ENCODE measurements at regions not wholly inside any gene's neighbourhood (a gene's known extent, or its start where the extent isn't known, plus 50 kb on each side); places are given as distances from the start of the nearest gene placed in this dataset.

DNA sequence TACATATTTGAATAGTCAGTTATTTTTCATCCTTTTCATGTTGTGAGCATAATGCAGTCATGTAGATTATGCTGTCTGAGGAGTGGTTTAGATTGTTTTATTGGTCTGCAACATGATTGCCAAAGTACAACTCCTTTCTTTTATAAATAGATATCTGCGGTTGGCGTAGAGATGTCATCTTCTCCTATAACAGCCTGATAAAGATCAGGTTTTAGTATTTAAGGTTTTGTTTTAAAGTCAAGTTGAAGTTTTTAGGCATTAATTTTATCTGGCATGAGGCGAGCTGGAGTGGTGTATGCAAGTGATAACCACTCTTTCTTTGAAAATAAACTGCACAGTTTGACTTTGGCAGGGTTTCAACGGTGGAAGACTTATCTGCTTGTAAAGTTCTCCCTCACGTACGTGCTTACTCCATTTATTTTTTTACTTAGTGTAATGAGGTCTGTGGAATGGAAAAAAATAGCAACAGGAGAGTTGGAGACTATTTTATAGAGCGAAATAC lies 126.3 kb downstream of the FBXO8 start:
- H3K27ac Mint-ChIP-seq, result no peak overlapping the region
- H3K9me3 Mint-ChIP-seq, result no peaks in the 10 kb centered on the region
- H3K4me3 Mint-ChIP-seq, result no peak overlapping the region
- Histone ChIP-seq H3K9me3 (ENCODE audit: control insufficient read depth, insufficient read depth, low read length) (no peaks in the 10 kb centered on the region), H3K4me1 (ENCODE audit: control insufficient read depth, insufficient read depth, low read length) (no peaks in the 10 kb centered on the region), H3K27ac (ENCODE audit: low read length) (no peak overlapping the region), H3K27me3 (ENCODE audit: control insufficient read depth, insufficient read depth, low read length) (peaks cover 2% of the 10 kb centered on the region), H3K36me3 (ENCODE audit: control insufficient read depth, insufficient read depth, low read length) (no peaks in the 10 kb centered on the region), H3K4me3 (ENCODE audit: low read length) (no peak overlapping the region)
- no peaks in the 10 kb centered on the region for H3K4me1 Mint-ChIP-seq
- no peaks in the 10 kb centered on the region for H3K36me3 Mint-ChIP-seq
- H3K27me3 Mint-ChIP-seq (ENCODE audit: low read depth in 2 of 2), result peaks cover 4 to 29% of the 10 kb centered on the region in 2 donors
- intact Hi-C loops (cut with micrococcal nuclease), result no loop called here
- DNase-seq (no peak), ATAC-seq (no peak)
- 62% methylated on average over 2 of the region's 7 CpGs for WGBS (ENCODE audit: insufficient coverage)
- TF ChIP-seq, protein P1, sequence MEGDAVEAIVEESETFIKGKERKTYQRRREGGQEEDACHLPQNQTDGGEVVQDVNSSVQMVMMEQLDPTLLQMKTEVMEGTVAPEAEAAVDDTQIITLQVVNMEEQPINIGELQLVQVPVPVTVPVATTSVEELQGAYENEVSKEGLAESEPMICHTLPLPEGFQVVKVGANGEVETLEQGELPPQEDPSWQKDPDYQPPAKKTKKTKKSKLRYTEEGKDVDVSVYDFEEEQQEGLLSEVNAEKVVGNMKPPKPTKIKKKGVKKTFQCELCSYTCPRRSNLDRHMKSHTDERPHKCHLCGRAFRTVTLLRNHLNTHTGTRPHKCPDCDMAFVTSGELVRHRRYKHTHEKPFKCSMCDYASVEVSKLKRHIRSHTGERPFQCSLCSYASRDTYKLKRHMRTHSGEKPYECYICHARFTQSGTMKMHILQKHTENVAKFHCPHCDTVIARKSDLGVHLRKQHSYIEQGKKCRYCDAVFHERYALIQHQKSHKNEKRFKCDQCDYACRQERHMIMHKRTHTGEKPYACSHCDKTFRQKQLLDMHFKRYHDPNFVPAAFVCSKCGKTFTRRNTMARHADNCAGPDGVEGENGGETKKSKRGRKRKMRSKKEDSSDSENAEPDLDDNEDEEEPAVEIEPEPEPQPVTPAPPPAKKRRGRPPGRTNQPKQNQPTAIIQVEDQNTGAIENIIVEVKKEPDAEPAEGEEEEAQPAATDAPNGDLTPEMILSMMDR (IDR thresholded peaks at IDR 0.05), result no peak

DNA sequence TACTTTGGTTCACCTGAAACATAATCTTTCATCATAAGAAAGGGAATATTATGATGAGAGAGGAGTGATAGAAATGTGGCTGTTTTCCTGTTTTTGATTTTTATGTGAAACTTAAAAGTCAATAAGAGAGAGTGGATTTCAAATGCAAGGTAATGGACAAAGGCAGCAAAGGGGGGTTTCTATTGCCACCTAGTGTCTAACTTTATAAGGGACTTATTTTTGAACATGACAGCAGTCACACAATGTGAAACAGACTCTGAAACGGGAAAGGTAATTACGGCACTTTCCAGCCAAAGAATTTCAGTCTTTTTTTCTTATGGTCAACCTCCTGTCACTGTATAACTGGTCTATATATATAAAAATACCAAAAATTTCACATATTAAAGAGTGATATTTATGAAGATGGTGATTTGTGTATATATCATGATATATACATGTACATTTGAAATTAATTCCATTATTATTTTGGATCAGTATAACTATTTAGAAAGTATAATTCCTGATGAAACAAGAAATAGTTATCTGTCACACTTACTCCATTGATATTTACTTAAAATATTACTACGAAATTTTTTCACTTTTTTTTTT lies 127.1 kb downstream of the FBXO8 start:
- TF ChIP-seq, protein P1 (IDR thresholded peaks at IDR 0.05), result peak; percentile 15
- ATAC-seq, result peak in 1 of 3 donors; percentile 45
- H3K27ac ChIP-seq (ENCODE audit: low read length), result no peak overlapping the region
- 10% methylated on average over 2 of the region's 3 CpGs for WGBS (ENCODE audit: insufficient coverage)
- H3K4me3 ChIP-seq (ENCODE audit: low read length), result no peak overlapping the region
- Mint-ChIP-seq H3K27ac (no peak overlapping the region), H3K4me3 (no peak overlapping the region), H3K4me1 (no peaks in the 10 kb centered on the region), H3K27me3 (ENCODE audit: low read depth in 2 of 2) (peaks cover 4 to 29% of the 10 kb centered on the region in 2 donors), H3K36me3 (no peaks in the 10 kb centered on the region), H3K9me3 (no peaks in the 10 kb centered on the region)
- H3K9me3 ChIP-seq (ENCODE audit: control insufficient read depth, insufficient read depth, low read length), result no peaks in the 10 kb centered on the region
- no peaks in the 10 kb centered on the region for H3K36me3 ChIP-seq (ENCODE audit: control insufficient read depth, insufficient read depth, low read length)
- intact Hi-C loops (cut with micrococcal nuclease), result no loop called here
- H3K4me1 ChIP-seq (ENCODE audit: control insufficient read depth, insufficient read depth, low read length), result no peaks in the 10 kb centered on the region
- H3K27me3 ChIP-seq (ENCODE audit: control insufficient read depth, insufficient read depth, low read length), result peaks cover 2% of the 10 kb centered on the region
- DNase-seq, result peak in 1 of 2 donors; percentile 33

DNA sequence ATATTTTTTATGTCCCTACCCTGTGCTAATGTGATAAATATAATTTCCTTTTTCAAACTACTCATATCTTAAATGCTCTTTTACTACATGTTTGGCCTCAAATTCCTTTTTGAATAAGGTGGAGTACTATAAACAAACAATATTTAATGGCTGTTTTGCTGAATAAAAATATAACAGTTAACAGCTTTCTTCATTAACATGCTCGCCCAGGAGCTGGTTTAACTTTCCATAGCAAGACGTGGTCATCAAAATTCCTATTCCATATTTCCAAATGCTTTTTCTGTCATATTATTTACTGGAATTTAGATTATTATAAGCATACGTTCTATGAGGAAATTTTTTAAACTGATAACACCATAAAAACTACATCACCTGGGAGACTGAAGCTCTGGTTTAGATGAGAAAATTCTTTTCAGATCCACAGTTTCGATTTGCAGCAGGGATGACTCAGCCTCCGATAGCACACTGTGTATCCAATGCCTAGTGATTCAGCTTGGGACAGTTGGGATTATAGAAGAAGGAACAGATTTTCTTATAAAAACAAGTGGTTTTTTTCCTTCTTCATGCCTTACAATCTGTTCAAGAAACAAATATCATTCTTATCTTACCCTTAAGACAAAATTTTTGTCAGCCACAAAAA lies 129.1 kb downstream of the FBXO8 start:
- ATAC-seq (no peak), DNase-seq (no peak)
- TF ChIP-seq, protein P1 (IDR thresholded peaks at IDR 0.05), result no peak
- H3K27ac ChIP-seq (ENCODE audit: low read length), result no peak overlapping the region
- intact Hi-C loops (cut with micrococcal nuclease), result no loop called here
- 81% methylated on average over 2 of the region's 5 CpGs for WGBS (ENCODE audit: insufficient coverage)
- Mint-ChIP-seq H3K4me1 (no peaks in the 10 kb centered on the region), H3K36me3 (no peaks in the 10 kb centered on the region), H3K9me3 (no peaks in the 10 kb centered on the region), H3K27ac (no peak overlapping the region), H3K4me3 (no peak overlapping the region), H3K27me3 (ENCODE audit: low read depth in 2 of 2) (peaks cover 3 to 24% of the 10 kb centered on the region in 2 donors)
- H3K36me3 ChIP-seq (ENCODE audit: control insufficient read depth, insufficient read depth, low read length), result no peaks in the 10 kb centered on the region
- H3K4me1 ChIP-seq (ENCODE audit: control insufficient read depth, insufficient read depth, low read length), result no peaks in the 10 kb centered on the region
- no peaks in the 10 kb centered on the region for H3K9me3 ChIP-seq (ENCODE audit: control insufficient read depth, insufficient read depth, low read length)
- H3K4me3 ChIP-seq (ENCODE audit: low read length), result no peak overlapping the region
- peaks cover 2% of the 10 kb centered on the region for H3K27me3 ChIP-seq (ENCODE audit: control insufficient read depth, insufficient read depth, low read length)
